ENCODE measurements at regions not wholly inside any gene's neighbourhood (a gene's known extent, or its start where the extent isn't known, plus 50 kb on each side); places are given as distances from the start of the nearest gene placed in this dataset.
A peak's percentile ranks its signal among the peaks of the same experiment; 100 is the strongest.
"Not testable (repeated sequence)": the region's sequence is repeated elsewhere in the genome, so short reads cannot be mapped to it uniquely, and the experiment has no call there.

DNA sequence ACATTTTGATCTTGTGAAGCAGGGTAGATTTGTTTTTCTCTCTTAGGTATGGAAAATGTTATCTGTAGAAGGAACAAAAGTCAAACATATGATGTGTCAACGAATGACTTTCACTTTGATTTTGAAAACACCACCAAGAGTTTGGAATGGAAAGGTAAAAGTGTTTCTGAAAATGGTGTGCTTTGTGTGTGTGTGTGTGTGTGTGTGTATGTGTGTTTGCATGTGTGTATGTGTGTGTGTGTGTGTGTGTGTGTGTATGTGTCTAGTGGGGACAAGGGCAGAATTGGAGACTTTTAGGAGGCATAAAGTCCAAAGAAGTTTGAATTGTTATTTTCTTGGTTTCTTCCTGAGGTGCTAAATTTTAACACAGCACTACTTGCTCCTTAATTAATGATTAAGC is 115.4 kb upstream of the PRKCQ start:
- DNase-seq (ENCODE audit: low read depth, low spot score): no peak

DNA sequence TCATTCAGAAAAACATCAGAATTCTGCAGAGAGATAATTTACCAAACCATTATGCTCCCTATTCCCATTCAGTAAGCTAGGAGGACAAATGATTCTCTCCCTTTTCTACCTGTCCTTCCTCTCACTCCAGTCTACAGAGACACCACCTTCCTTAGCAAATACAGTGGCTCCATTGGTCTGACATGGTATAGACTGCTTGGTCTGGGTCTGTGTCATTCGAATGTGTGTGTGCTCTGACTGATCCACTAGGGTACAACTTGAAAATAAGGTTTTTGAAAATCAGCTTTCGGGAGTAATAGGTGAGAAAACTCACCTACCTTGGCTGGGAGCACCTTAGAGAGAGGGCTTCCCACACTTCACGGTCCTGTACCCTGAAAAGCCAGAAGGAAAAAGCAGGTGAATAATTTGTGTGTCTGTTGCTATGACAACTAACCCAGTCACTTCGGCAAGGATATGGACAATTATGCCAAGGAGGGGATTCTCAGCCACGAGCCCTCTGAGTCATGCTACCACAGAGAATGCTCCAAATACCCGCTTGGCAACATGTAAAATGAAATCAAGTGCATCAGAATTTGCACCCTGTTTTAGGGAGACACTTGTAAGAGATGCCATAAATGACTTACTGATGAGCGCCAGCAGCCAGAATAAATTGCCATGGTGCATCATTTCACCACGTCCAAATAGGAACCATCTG is 114.5 kb upstream of the PRKCQ start:
- no peak for DNase-seq (ENCODE audit: low read depth, low spot score)

DNA sequence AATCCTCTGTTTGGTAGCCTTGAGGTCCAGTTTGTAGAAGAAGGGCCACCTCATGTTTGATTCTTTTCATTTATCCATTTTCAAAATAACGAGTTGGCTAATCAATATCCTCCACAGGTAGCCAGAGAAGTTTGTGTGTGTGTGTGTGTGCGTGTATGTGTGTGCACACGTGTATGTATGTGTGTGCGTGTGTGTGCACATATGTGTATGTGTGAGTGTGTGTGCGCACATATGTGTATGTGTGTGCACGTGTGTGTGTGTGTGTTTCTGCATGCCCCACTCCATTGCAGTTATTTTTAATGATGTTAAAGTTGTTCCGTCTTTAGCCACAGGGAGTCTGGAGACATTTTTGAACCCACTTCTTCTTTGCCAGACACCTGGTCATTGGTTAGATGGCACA is 112.8 kb upstream of the PRKCQ start:
- DNase-seq (ENCODE audit: low read depth, low spot score): no peak

DNA sequence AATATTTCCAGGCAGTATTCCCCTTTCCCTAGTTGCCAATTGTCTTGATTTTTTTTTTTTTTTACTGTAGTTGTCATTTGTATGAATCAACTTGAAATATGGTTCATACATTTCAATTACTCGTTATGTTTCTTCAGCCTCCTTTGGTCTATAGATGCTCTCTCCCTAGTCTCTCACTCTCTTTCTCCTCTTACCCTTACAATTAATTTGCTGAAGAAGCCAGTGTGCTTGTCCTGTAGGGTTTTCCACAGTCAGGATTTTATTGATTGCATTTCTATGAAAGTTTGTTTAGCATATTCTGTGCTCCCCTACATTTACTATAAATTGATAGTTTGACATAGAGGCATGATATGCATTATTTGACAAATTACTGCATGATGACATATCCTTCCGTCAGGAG is 112.0 kb upstream of the PRKCQ start:
- no peak for DNase-seq (ENCODE audit: low read depth, low spot score)

DNA sequence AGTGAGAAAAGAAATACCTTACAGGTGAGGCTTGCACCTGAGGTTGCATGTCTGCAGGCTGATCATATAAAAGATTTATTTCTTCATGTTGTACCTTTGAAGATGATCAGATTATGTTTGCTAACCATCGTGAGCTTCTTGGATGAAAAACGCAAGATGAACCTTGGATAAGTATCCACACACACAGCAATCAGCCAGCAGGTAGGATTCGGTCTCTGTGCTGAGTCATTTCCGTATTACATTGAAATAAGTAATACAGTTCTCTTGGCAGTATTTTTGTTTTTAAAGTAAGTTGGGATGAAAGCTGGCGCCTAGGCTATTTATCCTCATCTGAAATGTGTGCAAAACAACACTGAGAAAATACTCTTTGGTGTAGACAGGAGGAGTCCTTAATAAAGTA is 109.0 kb upstream of the PRKCQ start:
- DNase-seq (ENCODE audit: low read depth, low spot score): no peak

DNA sequence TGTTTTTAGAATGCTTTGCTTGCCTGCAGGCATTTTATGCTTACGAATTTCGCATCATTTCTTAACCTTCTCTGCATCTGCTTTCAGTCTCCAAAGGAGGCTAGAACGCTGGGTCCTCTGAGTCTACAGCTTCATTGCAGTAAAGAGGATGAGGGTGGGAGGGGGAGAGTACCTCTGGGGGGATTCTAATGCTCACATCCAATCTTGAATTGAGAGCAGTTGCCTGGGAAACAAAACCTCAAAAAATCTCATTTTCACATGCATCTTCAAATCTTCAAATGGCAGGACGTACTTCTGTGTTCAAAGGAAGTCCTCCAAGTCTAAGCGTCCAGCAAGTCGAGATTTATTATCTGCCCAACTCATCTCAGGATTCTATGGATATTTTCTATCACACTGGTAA is 100.7 kb upstream of the PRKCQ start:
- DNase-seq (ENCODE audit: low read depth, low spot score): no peak

GRCh38 chr10:6678956-6679355 is 98.9 kb upstream of the PRKCQ start:
- DNase-seq (ENCODE audit: low read depth, low spot score): no peak

- DNase-seq (ENCODE audit: low read depth, low spot score): peak; percentile 50
These were observed 98.2 kb upstream of the PRKCQ start for GRCh38 chr10:6678211-6678803.

DNA sequence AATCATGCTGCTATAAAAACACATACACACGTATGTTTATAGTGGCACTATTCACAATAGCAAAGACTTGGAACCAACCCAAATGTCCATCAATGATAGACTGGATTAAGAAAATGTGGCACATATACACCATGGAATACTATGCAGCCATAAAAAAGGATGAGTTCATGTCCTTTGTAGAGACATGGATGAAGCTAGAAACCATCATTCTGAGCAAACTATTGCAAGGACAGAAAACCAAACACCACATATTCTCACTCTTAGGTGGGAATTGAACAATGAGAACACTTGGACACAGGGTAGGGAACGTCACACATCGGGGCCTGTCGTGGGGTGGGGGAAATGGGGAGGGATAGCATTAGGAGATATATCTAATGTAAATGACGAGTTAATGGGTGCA is 97.1 kb upstream of the PRKCQ start:
- not testable (repeated sequence) for DNase-seq (ENCODE audit: low read depth, low spot score)

DNA sequence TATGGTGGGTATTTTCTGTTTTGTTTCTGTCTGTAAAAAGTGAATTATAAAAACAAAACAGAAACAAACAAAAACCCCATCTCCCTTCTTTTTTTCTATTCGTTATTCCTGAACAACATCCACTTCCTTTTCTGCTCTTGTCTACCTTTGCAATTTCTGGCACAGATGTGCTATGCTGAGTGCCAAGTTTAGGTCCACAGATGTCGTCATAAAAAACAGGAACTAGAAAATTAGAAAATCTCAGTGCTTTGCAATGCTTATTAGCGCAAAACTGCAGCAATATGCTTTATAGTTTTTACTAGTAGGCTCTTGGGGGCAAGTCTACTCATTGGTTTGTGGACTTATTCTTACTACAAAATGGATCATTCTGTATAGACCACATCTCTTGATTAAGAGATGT is 94.2 kb upstream of the PRKCQ start:
- no peak for DNase-seq (ENCODE audit: low read depth, low spot score)

DNA sequence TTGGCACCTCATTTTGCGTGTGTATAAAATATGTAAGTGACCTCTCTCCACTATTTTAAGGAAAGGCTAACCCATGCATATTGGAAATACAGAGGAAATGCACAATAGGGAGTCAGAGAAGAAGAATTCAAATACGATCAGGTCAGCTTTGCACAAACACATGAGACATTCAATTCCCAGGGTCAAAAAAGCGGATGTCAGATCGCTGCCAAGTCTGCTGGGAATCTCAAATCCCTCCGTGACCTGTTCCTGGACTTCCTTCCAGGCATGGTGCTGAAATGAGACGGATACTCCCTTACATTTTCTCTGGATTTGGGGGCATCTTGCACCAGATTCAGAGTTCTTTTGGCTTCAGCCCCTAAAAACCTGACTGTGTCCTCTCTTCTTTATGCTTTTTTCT is 91.9 kb upstream of the PRKCQ start:
- DNase-seq (ENCODE audit: low read depth, low spot score): no peak

GRCh38 chr10:6669269-6669859 is 89.3 kb upstream of the PRKCQ start:
- no peak for DNase-seq (ENCODE audit: low read depth, low spot score)

DNA sequence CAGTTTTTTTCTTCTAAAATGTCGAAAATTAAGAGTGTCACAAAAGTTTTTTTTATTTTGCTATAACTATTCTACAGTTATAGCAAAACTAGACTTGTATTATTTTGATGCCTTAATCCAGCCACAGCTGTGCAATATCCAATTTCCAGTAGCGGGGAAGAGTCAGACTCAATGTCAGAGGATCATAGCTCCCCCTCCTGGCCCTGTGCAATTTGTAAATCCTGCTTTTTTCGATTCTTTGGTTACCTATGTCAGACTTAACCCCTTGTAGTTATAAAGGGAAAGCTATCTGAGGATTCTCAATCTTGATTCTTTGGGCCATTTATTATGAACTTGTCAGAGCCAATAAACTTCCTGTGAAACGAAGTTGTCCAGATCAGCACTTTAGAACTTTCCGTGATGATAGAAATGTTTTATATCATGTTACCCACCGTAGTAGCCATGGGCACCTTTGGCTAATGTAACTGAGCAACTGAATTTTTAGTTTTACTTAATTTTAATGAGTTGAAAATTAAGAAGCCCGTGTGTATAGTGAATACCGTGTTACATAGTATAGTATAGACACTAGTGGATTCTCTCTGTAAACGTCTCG is 87.7 kb upstream of the PRKCQ start:
- peak; percentile 14 for DNase-seq (ENCODE audit: low read depth, low spot score)

- no peak for DNase-seq (ENCODE audit: low read depth, low spot score)
These were observed 87.1 kb upstream of the PRKCQ start for GRCh38 chr10:6667150-6667549.

- peak; percentile 29 for DNase-seq (ENCODE audit: low read depth, low spot score)
These were observed 85.8 kb upstream of the PRKCQ start for GRCh38 chr10:6665847-6666246.

- DNase-seq (ENCODE audit: low read depth, low spot score): no peak
These were observed 80.4 kb upstream of the PRKCQ start for GRCh38 chr10:6660460-6660859.

DNA sequence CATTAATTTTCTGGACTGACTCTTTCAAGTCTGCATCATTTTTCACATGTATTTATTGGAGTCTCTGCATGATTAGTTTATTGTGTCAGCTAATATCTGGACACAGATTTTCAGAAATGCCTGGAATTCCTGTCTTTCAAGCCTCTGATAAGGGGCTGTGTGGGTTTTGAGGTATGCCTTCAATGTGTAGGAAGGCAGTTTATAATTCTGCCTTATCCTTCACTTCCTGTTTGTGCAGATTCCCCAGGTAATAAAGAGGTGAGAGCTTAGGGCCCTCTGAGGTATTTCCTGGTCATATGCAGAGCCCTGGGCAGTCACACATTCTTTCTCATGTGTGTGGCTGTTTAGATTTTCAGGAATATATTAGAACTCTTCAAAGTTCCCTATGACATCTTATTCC is 79.4 kb upstream of the PRKCQ start:
- peak; percentile 14 for DNase-seq (ENCODE audit: low read depth, low spot score)

DNA sequence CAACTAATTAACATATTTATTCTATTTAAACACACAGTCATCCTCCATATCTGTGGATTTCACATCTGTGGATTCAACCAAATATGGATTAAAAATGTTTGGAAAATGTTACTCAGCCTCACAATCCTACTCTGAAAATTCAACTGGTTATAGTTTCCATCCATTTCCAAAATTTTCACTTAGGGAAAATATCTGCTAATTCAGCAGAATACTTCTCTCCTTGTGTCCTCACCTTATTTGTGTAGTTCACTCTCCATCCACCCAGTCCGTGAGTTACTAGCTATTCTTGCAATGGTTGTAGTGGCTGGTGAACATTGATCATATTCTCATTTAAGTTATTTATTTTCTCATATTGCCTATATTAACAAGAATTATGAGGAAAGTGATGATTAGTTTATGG is 77.6 kb upstream of the PRKCQ start:
- no peak for DNase-seq (ENCODE audit: low read depth, low spot score)

DNA sequence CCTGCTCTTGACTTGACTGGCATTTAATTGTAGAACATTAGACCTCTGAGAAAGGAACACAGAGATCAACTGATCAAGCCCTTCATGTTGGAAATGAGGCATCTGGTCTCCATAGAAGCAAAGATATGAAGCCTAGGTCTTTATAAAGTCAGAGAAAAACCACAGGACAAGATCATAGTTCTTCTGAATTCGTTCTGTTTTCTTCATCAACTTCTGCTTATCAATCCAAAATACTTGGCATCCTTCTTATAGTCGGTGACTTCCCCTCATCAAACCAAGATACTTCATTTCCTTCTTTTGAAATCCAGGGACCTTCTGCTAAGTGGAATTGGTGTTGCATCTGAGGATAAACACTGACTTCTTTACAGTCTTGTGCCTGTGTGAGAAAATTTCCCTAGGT is 77.1 kb upstream of the PRKCQ start:
- no peak for DNase-seq (ENCODE audit: low read depth, low spot score)

DNA sequence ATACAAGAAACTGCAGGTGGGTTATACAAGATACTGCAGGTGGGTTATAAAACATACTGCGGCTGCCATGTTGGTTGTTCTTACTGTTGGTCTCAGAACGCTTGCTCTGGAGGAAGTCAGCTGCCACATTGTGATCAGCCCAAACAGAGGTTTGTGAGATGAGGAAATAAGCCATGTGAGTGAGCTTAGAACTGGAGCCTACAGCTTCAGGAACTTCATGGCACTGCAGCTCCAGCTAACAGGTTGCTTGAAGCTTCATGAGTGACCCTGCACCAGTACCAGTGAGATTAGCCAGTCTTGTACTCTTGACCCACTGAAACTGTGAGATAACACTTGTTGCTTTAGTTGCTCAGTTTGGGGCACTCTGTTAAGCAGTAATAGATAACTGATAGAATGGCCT is 74.5 kb upstream of the PRKCQ start:
- no peak for DNase-seq (ENCODE audit: low read depth, low spot score)

DNA sequence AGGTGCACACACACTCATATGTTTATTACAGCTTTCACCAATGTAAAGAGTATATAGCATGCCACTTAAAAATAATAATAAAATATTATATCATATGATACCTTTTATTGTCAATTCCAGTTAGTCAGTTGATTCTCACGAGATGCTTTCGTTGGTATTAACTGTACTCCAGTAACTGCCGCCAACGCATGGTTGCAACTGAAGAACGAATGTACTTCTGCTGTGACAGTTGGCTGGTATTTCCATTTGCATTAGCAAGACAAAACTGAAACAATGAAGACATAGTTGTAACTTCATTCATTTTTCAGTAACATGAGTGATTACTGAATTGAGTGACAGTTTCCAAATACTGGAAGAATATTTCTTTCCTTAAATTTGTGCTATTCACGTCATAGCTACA is 70.5 kb upstream of the PRKCQ start:
- DNase-seq (ENCODE audit: low read depth, low spot score): no peak

- no peak for DNase-seq (ENCODE audit: low read depth, low spot score)
These were observed 69.8 kb upstream of the PRKCQ start for GRCh38 chr10:6649903-6650302.

Measured in ELF-1 (cell line).